Globus pallidus (tissue), 1 donor: ENCODE measurements at regions not wholly inside any gene's neighbourhood (a gene's known extent, or its start where the extent isn't known, plus 50 kb on each side); places are given as distances from the start of the nearest gene placed in this dataset.

ENCODE experiments used
- DNase-seq: peaks from one replicate; pipeline ENCODE4 v3.0.0-alpha.2; 2015; ENCODE audit warnings: low spot score

- DNase-seq, result no peak
Observed at GRCh38 chr2:221286406-221286805, 285.7 kb downstream of the EPHA4 start.

DNA sequence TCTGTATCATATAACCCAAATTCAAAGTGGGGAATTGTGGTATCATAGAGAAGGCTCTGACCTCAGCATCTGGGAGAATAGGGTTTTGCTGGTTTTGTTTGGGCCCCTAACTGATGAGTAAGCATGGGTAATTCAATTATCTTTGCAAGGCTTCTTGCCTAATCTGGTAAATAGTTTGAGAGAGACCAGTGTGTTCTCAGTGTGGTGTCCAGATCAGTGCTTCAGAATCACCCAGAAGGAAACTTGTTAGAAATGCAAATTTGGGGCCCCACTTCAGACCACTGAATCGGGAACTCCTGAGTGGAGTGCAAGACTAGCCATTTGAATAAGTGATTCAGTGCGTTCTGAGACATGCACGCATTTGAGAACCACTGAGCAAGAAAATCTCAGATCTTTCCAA lies 282.7 kb downstream of the EPHA4 start:
- DNase-seq, result no peak

- no peak for DNase-seq
Observed at GRCh38 chr2:221289846-221290245, 282.3 kb downstream of the EPHA4 start.

- DNase-seq, result no peak
Observed at GRCh38 chr2:221293949-221294742, 278.0 kb downstream of the EPHA4 start.

GRCh38 chr2:221304916-221305315 lies 267.2 kb downstream of the EPHA4 start:
- DNase-seq, result no peak

DNA sequence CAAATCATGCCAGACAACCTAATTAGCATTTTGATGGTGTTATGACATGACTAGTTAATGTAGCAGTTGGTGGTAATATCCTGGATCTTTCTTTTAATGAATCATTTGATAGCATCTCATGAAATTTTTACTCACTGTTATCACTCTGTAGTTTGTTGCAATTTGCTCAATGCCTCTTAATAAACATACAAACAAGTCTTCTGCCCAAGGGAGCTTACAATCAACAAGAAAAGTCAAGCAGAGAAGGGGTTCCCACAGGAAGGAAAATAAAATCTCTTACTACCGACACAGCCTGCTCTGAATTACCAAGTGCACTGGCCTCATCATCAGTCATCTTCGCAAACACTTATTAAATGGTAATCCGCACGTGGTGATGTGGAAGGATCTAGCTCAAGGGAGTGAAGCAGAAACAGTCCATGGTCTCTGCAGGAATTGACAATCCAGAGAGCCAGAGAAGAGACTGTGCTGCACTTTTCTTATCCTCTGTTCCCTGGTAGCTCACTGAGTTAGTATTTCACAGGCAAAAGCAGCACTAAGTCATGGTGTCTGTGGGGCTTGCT lies 263.5 kb downstream of the EPHA4 start:
- DNase-seq, result no peak

GRCh38 chr2:221309892-221310583 lies 262.1 kb downstream of the EPHA4 start:
- no peak for DNase-seq

GRCh38 chr2:221310730-221311129 lies 261.4 kb downstream of the EPHA4 start:
- DNase-seq, result no peak

- DNase-seq, result no peak
Observed at GRCh38 chr2:221312634-221313033, 259.5 kb downstream of the EPHA4 start.

DNA sequence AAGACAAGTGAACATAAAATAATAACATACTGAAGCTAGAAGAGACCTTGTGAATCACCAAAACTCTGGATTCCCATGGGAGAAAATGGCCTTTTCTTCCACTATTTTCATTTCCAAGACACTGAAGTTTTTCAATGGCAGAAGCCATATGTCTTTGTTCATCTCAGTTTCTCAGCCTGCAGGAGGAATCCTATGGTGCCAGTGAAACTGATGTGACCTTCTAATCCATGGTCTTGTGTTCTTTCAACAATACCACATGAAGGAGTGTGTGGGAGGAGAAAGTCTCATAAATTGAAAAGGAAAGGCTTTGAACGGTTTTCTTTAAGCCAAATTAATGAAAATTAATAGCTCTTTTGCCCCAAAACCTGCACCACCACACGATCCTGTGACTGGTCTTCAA lies 257.3 kb downstream of the EPHA4 start:
- DNase-seq, result no peak

DNA sequence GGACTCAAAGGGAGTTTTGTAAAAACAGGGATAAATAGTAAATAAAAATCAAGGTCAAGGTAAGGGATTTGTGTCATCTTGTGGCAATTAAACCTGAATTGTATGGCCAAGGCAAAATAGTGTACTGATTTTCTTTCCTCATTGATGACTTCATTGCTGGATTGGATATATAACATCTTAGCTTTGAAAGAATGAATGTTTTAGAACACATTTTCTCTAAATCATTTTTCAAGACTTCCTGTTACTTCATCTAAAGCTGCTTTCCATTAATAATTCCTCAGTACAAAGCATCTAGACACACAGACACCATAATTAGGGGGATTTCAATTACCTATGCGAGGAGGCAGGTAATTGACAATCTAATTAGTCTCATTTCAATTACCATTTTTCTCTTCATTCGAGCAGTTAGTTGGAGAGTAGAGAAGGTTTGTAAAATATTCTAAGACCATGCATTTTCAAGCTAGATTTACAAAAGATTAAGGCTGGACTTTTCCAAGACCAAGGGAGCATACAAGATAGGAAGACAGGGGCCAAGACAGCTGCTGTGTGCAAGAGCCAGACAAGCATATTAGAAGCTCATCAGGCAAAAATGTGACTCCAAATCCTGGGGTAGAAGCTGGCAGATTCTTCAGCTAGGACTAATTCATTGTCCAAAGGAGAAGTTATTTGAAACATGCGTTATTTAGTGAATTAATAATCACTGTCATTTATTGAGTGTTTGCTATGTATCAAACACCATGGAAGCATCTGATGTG lies 253.6 kb downstream of the EPHA4 start:
- DNase-seq, result no peak

GRCh38 chr2:221322741-221323140 lies 249.4 kb downstream of the EPHA4 start:
- no peak for DNase-seq

DNA sequence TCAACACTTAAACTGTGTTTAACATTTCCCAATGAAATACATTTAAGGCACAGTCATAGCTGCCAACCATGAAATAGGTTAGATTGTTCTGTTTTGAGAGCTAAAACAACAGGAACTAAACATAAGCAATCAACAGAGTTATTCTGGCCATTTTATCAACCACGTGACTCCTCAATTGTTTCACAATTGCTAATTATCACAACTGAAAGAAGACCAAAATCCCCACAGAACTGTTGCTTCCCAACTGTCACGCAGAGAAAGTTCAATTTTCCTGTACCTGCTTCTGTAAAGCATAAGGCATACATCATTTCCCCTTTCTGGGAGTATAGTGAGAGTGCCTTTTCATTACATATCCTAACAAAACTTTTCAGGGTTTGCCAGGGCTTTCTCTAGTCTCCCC lies 248.6 kb downstream of the EPHA4 start:
- no peak for DNase-seq

DNA sequence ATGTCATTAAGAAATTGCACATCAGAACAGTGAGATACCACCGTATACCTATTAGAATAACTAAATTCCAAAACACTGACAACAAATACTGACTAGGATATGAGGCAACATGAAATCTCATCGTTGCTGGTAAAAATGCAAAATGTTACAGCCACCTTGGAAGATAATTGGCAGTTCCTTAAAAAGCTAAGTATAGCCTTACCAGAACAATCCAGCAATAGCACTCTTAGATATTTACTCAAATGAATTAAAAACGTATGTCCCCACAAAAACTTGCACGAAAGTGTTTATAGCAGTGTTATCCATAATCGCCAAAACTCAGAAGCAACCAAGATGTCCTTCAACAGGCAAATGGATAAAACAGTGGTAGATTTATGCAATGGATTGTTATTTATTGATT lies 241.7 kb downstream of the EPHA4 start:
- no peak for DNase-seq

DNA sequence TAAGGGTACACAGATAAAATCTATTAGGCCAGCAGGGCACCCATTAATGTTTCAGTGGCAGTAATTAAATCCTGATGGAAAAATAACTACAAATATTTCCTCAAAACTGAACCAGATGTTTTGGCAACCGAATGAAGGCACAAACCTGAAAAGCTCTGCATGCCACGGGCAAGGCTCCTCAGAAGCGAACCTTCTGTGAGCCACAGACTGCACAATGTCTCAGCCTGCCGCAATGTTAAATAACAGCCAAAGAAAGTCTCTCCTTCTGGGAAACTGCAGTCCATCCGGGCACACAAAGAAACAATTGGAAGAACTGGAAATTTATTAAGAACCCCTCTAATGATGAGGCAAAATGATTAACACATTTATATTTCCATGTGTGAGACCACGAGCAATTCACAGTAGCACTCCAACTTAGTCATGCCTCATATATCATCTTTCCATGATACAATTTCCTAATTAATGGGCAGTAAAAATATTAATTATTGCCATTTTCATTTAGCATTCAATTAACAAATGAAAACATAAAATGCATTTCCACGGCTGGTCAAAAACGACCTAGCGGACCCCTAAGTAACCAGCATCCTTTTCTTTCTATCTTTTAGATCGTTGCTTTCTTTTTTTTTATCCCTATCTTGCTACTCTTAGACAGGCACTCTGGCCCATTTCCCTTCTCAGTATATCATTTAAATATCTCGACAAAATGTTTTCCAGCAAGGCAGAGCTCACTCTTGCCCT lies 237.5 kb downstream of the EPHA4 start:
- DNase-seq, result no peak

GRCh38 chr2:221335219-221335752 lies 236.8 kb downstream of the EPHA4 start:
- DNase-seq, result no peak

GRCh38 chr2:221336967-221337366 lies 235.1 kb downstream of the EPHA4 start:
- DNase-seq, result no peak

GRCh38 chr2:221337957-221338685 lies 234.0 kb downstream of the EPHA4 start:
- DNase-seq, result no peak

DNA sequence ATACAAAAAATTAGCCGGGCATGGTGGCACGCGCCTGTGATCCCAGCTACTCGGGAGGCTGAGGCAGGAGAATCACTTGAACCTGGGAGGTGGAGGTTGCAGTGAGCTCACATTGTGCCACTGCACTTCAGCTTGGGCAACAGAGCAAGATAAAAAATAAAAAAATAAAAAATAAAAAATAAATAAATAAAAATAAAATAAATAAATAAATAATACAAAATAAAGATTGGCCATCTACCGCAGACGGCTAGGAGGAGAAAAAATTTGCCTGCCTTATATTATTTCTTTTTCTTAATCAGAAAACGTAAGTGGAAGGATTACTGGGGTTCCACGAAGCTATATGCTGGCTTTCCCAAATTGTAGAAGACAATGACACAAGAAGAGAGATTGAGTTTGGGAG lies 229.7 kb downstream of the EPHA4 start:
- no peak for DNase-seq

DNA sequence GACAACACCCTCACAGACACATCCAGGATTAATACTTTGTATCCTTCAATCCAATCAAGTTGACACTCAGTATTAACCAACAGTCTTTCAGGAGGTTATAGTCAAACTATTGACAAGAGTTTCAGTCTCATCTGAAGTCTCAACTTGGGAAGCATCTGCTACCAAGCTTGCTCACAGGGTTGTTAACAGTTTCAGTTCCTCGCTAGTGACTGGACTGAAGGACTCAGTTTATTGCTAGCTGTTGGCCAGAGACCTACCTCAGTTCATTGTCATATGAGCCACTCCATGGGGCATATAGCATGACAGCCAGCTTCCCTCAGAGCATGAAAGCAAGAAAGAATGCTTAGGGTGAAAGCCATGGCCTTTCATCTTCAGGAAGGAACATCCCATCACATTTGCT lies 228.6 kb downstream of the EPHA4 start:
- no peak for DNase-seq

GRCh38 chr2:221345516-221345915 lies 226.6 kb downstream of the EPHA4 start:
- no peak for DNase-seq
